Activated naive CD8-positive, alpha-beta T cell treated with anti-CD3 and anti-CD28 coated beads, Interleukin-2, amount 50 U/mL, for 24 hours (primary cell): ENCODE measurements at regions not wholly inside any gene's neighbourhood (a gene's known extent, or its start where the extent isn't known, plus 50 kb on each side); places are given as distances from the start of the nearest gene placed in this dataset.

Experiments
- ATAC-seq: fragments of 150-1000 bp; cut with Tn5 transposase; one replicate; pipeline ENCODE4 v1.10.0; 2021
- DNase-seq: peaks from one replicate; pipeline ENCODE4 v3.0.0; 2021
- H3K27ac Mint-ChIP-seq: one replicate; pipeline ENCODE4 v1.8.0; 2021; ENCODE audit warnings: mild to moderate bottlenecking, mixed read lengths
- H3K27me3 Mint-ChIP-seq: one replicate; pipeline ENCODE4 v1.8.0; 2021; ENCODE audit warnings: mixed read lengths
- H3K36me3 Mint-ChIP-seq: one replicate; pipeline ENCODE4 v1.8.0; 2021; ENCODE audit warnings: low read depth, mixed read lengths
- H3K4me1 Mint-ChIP-seq: one replicate; pipeline ENCODE4 v1.8.0; 2021; ENCODE audit warnings: mixed read lengths
- H3K4me3 Mint-ChIP-seq: one replicate; pipeline ENCODE4 v1.8.0; 2021; ENCODE audit warnings: mild to moderate bottlenecking, moderate library complexity, mixed read lengths
- H3K9me3 Mint-ChIP-seq: one replicate; pipeline ENCODE4 v1.8.0; 2021; ENCODE audit warnings: mixed read lengths

DNA sequence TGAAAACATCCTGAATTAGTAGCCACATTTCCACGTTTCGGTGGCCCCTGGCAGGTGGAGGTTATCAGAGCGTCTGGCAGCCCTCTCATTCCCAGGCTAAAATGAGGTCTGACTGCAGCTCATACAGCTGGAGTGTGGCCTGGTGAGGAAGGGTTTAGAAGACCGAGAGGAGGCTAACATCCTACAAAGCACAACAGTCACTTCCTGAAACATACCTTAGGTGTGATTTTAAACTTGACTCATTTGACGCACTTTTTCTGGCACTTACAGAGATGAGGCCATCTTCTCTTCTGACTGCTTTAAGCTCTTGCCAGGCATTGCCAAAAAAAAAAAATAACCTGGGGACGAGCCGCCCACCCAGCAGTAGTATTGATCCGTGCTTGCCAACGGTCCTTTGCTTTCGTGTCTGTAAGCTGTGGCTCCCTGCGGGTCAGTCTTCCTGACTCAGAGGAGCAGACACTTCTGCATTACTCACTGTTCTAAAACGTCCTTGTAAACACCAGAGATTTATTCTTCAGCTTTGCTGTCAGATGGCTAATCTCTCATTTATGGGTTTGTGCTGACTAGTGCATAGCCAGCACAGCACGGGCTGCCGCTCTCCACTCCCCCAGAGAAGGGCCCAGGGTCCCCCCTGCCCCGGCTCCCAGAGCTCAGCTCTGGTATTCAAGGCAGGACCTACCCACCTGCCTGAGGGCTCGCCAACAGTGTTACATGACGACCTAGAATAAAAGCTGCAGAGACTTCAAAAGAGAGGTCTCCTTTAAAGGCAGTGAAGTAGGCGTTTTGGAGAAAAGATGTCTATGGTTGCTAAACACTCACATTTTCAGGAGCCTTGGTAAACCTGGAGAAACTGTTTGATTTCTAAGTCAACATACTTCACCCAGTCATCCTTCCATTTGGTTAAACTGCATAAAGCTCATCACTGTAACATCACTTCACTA, 78.5 kb upstream of the FRMD1 start:
- H3K4me3 Mint-ChIP-seq: no peak overlapping the region
- DNase-seq: no peak
- H3K27me3 Mint-ChIP-seq: peaks cover 13% of the 10 kb centered on the region
- H3K27ac Mint-ChIP-seq: no peak overlapping the region
- no peaks in the 10 kb centered on the region for H3K36me3 Mint-ChIP-seq
- H3K9me3 Mint-ChIP-seq: no peaks in the 10 kb centered on the region
- ATAC-seq: no peak
- no peaks in the 10 kb centered on the region for H3K4me1 Mint-ChIP-seq

DNA sequence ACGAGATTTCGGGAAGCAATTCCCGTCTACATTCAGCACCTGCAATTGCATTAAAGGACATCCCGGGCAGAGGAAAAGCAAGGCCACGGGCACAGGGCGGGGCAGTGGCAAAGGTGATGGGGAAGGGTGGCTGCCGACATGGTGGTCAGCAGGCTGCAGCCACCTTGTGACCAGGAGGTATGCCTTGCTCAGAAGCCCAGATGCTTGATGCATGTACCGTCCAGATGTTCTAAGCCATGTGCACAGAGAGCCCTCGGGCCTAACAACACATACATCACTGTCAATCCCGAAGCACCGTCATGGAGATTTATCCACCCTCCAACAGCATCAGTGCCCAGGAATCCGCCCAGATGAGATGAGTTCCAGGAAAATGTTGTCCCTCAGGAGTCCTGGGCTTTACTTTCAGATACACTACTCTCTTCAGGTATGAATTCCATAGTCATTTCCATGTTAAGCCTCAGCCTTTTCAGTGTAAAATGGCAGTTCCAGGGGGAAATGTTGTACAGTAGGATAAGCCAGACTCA, 77.8 kb upstream of the FRMD1 start:
- Mint-ChIP-seq H3K4me1 (no peaks in the 10 kb centered on the region), H3K4me3 (no peak overlapping the region), H3K27ac (no peak overlapping the region), H3K9me3 (no peaks in the 10 kb centered on the region), H3K27me3 (peaks cover 13% of the 10 kb centered on the region), H3K36me3 (no peaks in the 10 kb centered on the region)
- DNase-seq (no peak), ATAC-seq (no peak)

DNA sequence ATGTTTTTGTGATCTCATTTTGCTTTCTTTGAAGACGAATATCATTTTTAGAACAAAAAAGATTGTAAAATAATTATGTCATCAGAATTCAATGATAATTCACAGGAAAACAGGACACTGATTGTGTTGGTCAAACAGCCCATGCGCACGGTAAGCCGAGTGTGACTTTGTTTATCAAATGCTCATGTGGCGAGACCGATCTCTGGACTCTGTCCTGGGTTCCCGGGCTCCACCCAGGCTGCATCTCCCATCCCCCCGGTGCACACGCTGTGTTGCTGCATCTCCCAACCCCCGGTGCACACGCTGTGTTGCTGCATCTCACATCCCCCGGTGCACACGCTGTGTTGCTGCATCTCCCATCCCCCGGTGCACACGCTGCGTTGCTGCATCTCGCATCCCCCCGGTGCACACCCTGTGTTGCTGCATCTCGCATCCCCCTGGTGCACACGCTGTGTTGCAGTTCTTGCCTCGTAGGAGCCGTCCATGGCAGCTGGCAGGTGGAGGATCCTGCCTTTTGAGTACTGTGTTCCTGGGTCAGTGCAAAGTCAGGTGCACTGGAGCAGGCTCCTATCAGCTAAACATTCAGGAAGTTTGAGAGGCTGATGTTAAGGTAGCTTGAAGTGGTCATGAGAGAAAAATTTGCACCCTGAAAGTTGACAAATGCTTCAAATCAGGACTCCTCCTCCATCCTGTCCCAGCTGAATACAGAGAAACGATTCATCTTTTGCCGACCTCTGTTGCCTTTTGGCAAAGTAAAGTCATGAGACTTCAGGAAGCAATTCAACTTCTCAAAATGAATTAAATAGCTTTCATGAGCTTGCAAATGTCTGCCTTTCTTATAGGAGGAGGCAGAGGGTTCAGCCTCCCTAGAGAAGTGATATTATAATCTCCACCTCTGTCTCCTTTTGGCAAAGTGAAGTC, 77.1 kb upstream of the FRMD1 start:
- Mint-ChIP-seq H3K36me3 (no peaks in the 10 kb centered on the region), H3K27ac (no peak overlapping the region), H3K9me3 (no peaks in the 10 kb centered on the region), H3K4me3 (no peak overlapping the region), H3K4me1 (no peaks in the 10 kb centered on the region), H3K27me3 (peaks cover 13% of the 10 kb centered on the region)
- no peak for ATAC-seq
- DNase-seq: no peak

- no peak overlapping the region for H3K4me3 Mint-ChIP-seq
- H3K36me3 Mint-ChIP-seq: no peaks in the 10 kb centered on the region
- H3K4me1 Mint-ChIP-seq: no peaks in the 10 kb centered on the region
- DNase-seq (no peak), ATAC-seq (no peak)
- peaks cover 13% of the 10 kb centered on the region for H3K27me3 Mint-ChIP-seq
- H3K9me3 Mint-ChIP-seq: no peaks in the 10 kb centered on the region
- H3K27ac Mint-ChIP-seq: no peak overlapping the region
Observed at GRCh38 chr6:168155193-168155592, 76.2 kb upstream of the FRMD1 start.

DNA sequence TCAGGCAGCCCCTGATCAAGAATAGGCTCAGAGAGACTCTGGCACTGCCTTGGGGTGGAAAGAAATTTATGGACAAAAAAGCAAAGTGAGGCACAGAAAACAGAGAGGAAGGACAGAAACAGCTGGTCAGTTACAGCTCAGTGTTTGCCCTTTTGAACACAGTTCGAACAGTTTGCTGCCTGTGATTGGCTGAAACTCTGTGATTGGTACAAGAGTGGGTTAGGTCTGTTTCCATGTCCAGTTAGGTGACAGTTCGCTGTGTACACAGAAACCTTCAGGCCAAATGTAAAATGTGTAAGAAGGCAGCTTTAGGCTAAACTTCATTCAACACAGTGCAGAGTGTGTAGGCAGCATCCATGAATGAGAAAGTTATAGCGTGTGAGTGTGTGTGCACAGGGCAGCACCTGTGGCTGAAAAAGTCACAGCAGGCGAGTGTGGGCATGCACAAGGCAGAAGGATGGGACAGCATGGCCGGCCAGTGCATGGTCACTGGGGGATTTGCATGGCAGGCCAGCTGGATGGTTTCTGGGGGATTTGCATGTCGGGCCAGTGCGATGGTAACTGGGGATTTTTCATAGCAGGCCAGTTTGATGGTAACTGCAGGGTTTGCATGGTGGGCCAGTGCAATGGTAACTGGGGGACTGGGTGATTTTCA, 75.4 kb upstream of the FRMD1 start:
- ATAC-seq: no peak
- Mint-ChIP-seq H3K36me3 (no peaks in the 10 kb centered on the region), H3K27ac (no peak overlapping the region), H3K27me3 (peaks cover 13% of the 10 kb centered on the region), H3K4me1 (no peaks in the 10 kb centered on the region), H3K4me3 (no peak overlapping the region), H3K9me3 (no peaks in the 10 kb centered on the region)
- DNase-seq: no peak

GRCh38 chr6:168153553-168153952, 74.5 kb upstream of the FRMD1 start:
- ATAC-seq (no peak), DNase-seq (no peak)
- Mint-ChIP-seq H3K4me3 (no peak overlapping the region), H3K27ac (no peak overlapping the region), H3K9me3 (no peaks in the 10 kb centered on the region), H3K36me3 (no peaks in the 10 kb centered on the region), H3K27me3 (peaks cover 13% of the 10 kb centered on the region), H3K4me1 (no peaks in the 10 kb centered on the region)

GRCh38 chr6:168152980-168153379, 74.0 kb upstream of the FRMD1 start:
- ATAC-seq (no peak), DNase-seq (no peak)
- Mint-ChIP-seq H3K9me3 (no peaks in the 10 kb centered on the region), H3K27ac (no peak overlapping the region), H3K27me3 (peaks cover 15% of the 10 kb centered on the region), H3K4me1 (no peaks in the 10 kb centered on the region), H3K36me3 (no peaks in the 10 kb centered on the region), H3K4me3 (no peak overlapping the region)

DNA sequence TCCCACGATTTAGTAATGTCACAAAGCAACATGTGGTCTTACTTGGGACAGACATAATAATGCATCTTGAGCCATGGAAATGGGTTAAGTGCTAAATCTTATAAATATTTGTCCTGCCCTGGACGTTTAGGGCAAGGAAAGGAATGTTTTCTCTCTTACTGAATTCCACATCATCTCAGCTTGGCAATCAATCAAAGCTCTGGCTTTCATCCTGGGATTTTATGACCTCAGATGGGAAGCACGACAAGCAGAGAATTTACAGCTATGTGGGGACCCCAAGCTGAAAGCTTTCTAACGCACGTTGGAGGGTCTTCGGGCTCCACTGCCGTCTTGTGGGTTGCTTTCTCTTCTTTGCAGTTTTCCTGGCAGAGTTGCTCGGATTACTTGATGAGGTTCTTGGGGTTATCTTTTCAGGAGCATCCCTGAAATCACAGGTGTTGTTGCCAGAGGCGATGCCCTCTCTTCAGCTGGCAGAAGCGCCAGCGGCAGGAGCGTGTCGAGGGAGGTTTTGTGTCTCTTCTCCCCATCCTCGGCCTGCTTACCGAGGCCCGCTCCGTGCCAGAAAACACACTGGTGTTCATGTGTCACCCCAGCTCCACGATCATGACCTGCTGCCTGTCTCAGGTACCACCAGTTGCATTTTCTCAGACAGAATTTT, 73.4 kb upstream of the FRMD1 start:
- Mint-ChIP-seq H3K4me1 (no peaks in the 10 kb centered on the region), H3K27ac (no peak overlapping the region), H3K9me3 (no peaks in the 10 kb centered on the region), H3K27me3 (peaks cover 17% of the 10 kb centered on the region), H3K36me3 (no peaks in the 10 kb centered on the region), H3K4me3 (no peak overlapping the region)
- ATAC-seq (no peak), DNase-seq (no peak)

- H3K4me1 Mint-ChIP-seq: no peaks in the 10 kb centered on the region
- H3K4me3 Mint-ChIP-seq: no peak overlapping the region
- ATAC-seq (no peak), DNase-seq (no peak)
- H3K27me3 Mint-ChIP-seq: peaks cover 8% of the 10 kb centered on the region
- no peak overlapping the region for H3K27ac Mint-ChIP-seq
- no peaks in the 10 kb centered on the region for H3K9me3 Mint-ChIP-seq
- no peaks in the 10 kb centered on the region for H3K36me3 Mint-ChIP-seq
Observed at GRCh38 chr6:168150551-168151320, 71.7 kb upstream of the FRMD1 start.

DNA sequence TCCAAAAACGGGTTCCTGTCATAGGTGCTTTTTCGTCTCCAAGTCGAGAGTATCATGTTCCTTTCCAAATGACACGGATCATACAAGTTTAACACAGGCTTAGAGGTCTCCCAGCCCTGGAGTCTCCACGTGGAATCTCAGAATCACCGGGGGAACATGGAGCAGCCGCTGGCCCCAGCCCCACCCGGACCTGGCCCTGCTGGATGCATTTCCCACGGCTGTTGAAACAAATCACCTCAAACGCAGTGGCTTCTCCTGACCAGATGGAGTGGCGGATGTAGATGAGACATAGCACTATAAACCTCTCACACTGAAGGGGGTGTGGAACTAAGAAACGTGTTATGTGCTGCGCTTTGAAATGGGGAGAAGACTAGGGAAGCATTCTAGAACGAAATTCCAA, 70.0 kb upstream of the FRMD1 start:
- no peaks in the 10 kb centered on the region for H3K4me1 Mint-ChIP-seq
- H3K4me3 Mint-ChIP-seq: no peak overlapping the region
- peaks cover 17% of the 10 kb centered on the region for H3K27me3 Mint-ChIP-seq
- H3K27ac Mint-ChIP-seq: no peak overlapping the region
- no peak for DNase-seq
- H3K36me3 Mint-ChIP-seq: no peaks in the 10 kb centered on the region
- ATAC-seq: no peak
- no peaks in the 10 kb centered on the region for H3K9me3 Mint-ChIP-seq

DNA sequence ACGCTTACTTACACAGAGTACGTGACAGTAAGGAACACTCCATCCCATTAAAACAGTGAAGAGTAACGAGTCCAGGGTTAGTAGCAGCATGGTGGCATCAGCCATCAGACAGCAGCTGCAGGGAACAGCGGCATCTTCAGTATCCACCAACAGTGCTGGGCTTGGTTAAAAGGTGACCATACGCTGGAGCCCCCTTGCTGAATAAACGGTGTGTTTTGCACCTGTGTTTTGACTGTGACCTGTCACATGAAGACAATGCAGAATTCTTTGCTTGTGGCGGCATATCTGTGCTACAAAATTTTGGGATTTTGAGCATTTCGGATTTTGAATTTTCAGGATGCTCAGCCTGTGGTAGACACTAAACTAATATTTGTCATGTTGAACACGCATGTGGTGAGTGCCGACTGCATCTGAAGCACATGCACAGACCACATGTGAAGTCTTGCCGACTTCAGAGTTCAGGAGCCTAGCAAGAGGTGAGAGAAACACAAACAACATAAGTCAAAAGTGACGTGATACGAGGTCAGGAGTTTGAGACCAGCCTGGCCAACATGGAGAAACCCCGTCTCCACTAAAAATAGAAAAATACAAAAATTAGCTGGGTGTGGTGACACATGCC, 69.3 kb upstream of the FRMD1 start:
- H3K27me3 Mint-ChIP-seq: peaks cover 19% of the 10 kb centered on the region
- no peak overlapping the region for H3K27ac Mint-ChIP-seq
- H3K36me3 Mint-ChIP-seq: no peaks in the 10 kb centered on the region
- no peak for ATAC-seq
- no peaks in the 10 kb centered on the region for H3K9me3 Mint-ChIP-seq
- H3K4me3 Mint-ChIP-seq: no peak overlapping the region
- no peaks in the 10 kb centered on the region for H3K4me1 Mint-ChIP-seq
- no peak for DNase-seq

DNA sequence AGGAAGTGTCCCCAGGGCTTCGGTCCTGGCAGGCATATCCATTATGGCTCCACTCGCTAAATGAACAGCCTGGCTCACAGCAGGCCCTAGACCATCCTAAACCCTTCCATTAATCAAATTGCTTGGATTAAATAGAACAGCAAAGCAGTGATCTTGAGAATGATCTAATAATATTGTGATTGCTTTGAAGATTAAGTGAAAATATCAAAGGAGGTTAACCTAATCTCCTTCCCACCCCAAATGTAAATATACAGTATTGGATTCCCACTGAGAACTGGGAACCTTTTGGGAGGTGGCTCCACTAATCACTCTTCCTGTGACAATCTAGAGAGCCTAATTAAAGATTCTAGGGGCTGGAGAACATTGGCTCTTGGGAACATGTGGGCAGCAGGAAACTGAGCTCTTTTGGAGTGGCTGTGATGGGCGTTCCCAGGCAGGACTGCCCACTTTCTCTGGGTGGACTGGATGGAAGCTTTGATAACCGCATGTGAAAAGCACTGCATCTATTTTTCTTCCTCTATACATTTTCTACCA, 68.3 kb upstream of the FRMD1 start:
- no peak overlapping the region for H3K4me3 Mint-ChIP-seq
- H3K27ac Mint-ChIP-seq: no peak overlapping the region
- ATAC-seq (no peak), DNase-seq (no peak)
- H3K4me1 Mint-ChIP-seq: no peaks in the 10 kb centered on the region
- no peaks in the 10 kb centered on the region for H3K36me3 Mint-ChIP-seq
- no peaks in the 10 kb centered on the region for H3K9me3 Mint-ChIP-seq
- H3K27me3 Mint-ChIP-seq: peaks cover 24% of the 10 kb centered on the region
